Left ventricle myocardium inferior (tissue), 1 donor: ENCODE measurements at regions not wholly inside any gene's neighbourhood (a gene's known extent, or its start where the extent isn't known, plus 50 kb on each side); places are given as distances from the start of the nearest gene placed in this dataset.

ENCODE experiments used
- DNase-seq: peaks from one replicate; pipeline ENCODE4 v3.0.0-alpha.2; 2020
- H3K27ac ChIP-seq: fragments of 200-600 bp; replicated peaks from 2 replicates; pipeline ENCODE4 v1.8.0; 2021
- H3K27me3 ChIP-seq: fragments of 200-600 bp; 2 replicates; pipeline ENCODE4 v1.8.0; 2021; ENCODE audit warnings: low read depth
- H3K36me3 ChIP-seq: fragments of 200-600 bp; 2 replicates; pipeline ENCODE4 v1.8.0; 2021
- H3K4me1 ChIP-seq: fragments of 200-600 bp; 2 replicates; pipeline ENCODE4 v1.8.0; 2021
- H3K4me3 ChIP-seq: fragments of 200-600 bp; 2 replicates; pipeline ENCODE4 v1.8.0; 2021; ENCODE audit warnings: mild to moderate bottlenecking, moderate library complexity
- H3K9me3 ChIP-seq: fragments of 200-600 bp; replicated peaks from 2 replicates; pipeline ENCODE4 v1.8.0; 2021
- CTCF ChIP-seq: fragments of 200-600 bp; IDR thresholded peaks from 2 replicates; pipeline ENCODE4 v1.8.0; 2021; ENCODE audit warnings: antibody characterized with exemption, mild to moderate bottlenecking, borderline replicate concordance
- intact Hi-C: fragments of 100-400 bp; cut with micrococcal nuclease; formaldehyde crosslinking; loops from one replicate; pipeline ENCODE4 v1.11.0; 2022
- donor health status: DM: no; HTN: yes; CAD: no; lungs with severe emphysema.

- intact Hi-C loops = no loop called here
- H3K4me3 ChIP-seq = no peak overlapping the region
- no peaks in the 10 kb centered on the region for H3K4me1 ChIP-seq
- H3K9me3 ChIP-seq = peaks cover 3% of the 10 kb centered on the region
- TF ChIP-seq CTCF = no peak
- DNase-seq = no peak
- H3K36me3 ChIP-seq = no peaks in the 10 kb centered on the region
- peaks cover 88% of the 10 kb centered on the region for H3K27me3 ChIP-seq
- no peak overlapping the region for H3K27ac ChIP-seq
These were observed 180.9 kb downstream of the RBFOX3 start for GRCh38 chr17:79429864-79430494.

- intact Hi-C loops = no loop called here
- Histone ChIP-seq H3K27ac (no peak overlapping the region), H3K4me1 (no peaks in the 10 kb centered on the region), H3K36me3 (no peaks in the 10 kb centered on the region), H3K4me3 (no peak overlapping the region), H3K27me3 (peaks cover 88% of the 10 kb centered on the region), H3K9me3 (peaks cover 2% of the 10 kb centered on the region)
- no peak for DNase-seq
- TF ChIP-seq CTCF = no peak
These were observed 181.9 kb downstream of the RBFOX3 start for GRCh38 chr17:79428988-79429387.

- no peaks in the 10 kb centered on the region for H3K4me1 ChIP-seq
- H3K27ac ChIP-seq = no peak overlapping the region
- no peak overlapping the region for H3K4me3 ChIP-seq
- DNase-seq = no peak
- H3K27me3 ChIP-seq = peaks cover 88% of the 10 kb centered on the region
- TF ChIP-seq CTCF = no peak
- H3K36me3 ChIP-seq = no peaks in the 10 kb centered on the region
- H3K9me3 ChIP-seq = no peaks in the 10 kb centered on the region
- intact Hi-C loops = no loop called here
These were observed 183.0 kb downstream of the RBFOX3 start for GRCh38 chr17:79427621-79428539.

GRCh38 chr17:79425686-79426085 lies 185.2 kb downstream of the RBFOX3 start:
- no peak for DNase-seq
- no peak overlapping the region for H3K4me3 ChIP-seq
- peaks cover 97% of the 10 kb centered on the region for H3K27me3 ChIP-seq
- H3K4me1 ChIP-seq = no peaks in the 10 kb centered on the region
- no peak for TF ChIP-seq CTCF
- no peaks in the 10 kb centered on the region for H3K36me3 ChIP-seq
- intact Hi-C loops = no loop called here
- no peaks in the 10 kb centered on the region for H3K9me3 ChIP-seq
- H3K27ac ChIP-seq = no peak overlapping the region

- Histone ChIP-seq H3K36me3 (no peaks in the 10 kb centered on the region), H3K9me3 (no peaks in the 10 kb centered on the region), H3K27ac (no peak overlapping the region), H3K27me3 (peaks cover 97% of the 10 kb centered on the region), H3K4me3 (no peak overlapping the region), H3K4me1 (no peaks in the 10 kb centered on the region)
- no peak for DNase-seq
- intact Hi-C loops = no loop called here
- TF ChIP-seq CTCF = no peak
These were observed 186.2 kb downstream of the RBFOX3 start for GRCh38 chr17:79424471-79425185.
